Frontal cortex (tissue), 3 donors: ENCODE measurements at regions not wholly inside any gene's neighbourhood (a gene's known extent, or its start where the extent isn't known, plus 50 kb on each side); places are given as distances from the start of the nearest gene placed in this dataset.

Source experiments
- DNase-seq, 2 donors: peaks; one replicate each; pipeline ENCODE4 v3.0.0; 2012; ENCODE audit warnings: low spot score in 2 of 2
- FAIRE-seq: peaks from 2 replicates; lab custom pipeline; 2012; peaks lifted over from hg19 to GRCh38; lab: Jason Lieb, UNC
- donor health status: control.
- donor health status: control.
- donor health status: control.

GRCh38 chr18:40878371-40878770, 1076.7 kb upstream of the PIK3C3 start:
- FAIRE-seq, result no peak
- no peak for DNase-seq

GRCh38 chr18:40877096-40877495, 1077.9 kb upstream of the PIK3C3 start:
- FAIRE-seq (no peak), DNase-seq (no peak)

GRCh38 chr18:40875101-40875615, 1079.9 kb upstream of the PIK3C3 start:
- no peak for FAIRE-seq
- no peak for DNase-seq

- FAIRE-seq, result no peak
These were observed 1080.8 kb upstream of the PIK3C3 start for GRCh38 chr18:40874233-40874632.

GRCh38 chr18:40868110-40868858, 1086.8 kb upstream of the PIK3C3 start:
- FAIRE-seq, result no peak
- no peak for DNase-seq

More at GRCh38 chr18:40874233-40874632, 1080.8 kb upstream of the PIK3C3 start:
- no peak for DNase-seq

GRCh38 chr18:40867459-40867858, 1087.6 kb upstream of the PIK3C3 start:
- DNase-seq, result no peak

GRCh38 chr18:40866968-40867367, 1088.1 kb upstream of the PIK3C3 start:
- DNase-seq (no peak), FAIRE-seq (no peak)

More at GRCh38 chr18:40867459-40867858, 1087.6 kb upstream of the PIK3C3 start:
- no peak for FAIRE-seq

GRCh38 chr18:40866013-40866645, 1088.9 kb upstream of the PIK3C3 start:
- no peak for DNase-seq

GRCh38 chr18:40864846-40865245, 1090.2 kb upstream of the PIK3C3 start:
- DNase-seq (no peak), FAIRE-seq (no peak)

More at GRCh38 chr18:40866013-40866645, 1088.9 kb upstream of the PIK3C3 start:
- no peak for FAIRE-seq

- DNase-seq (no peak), FAIRE-seq (no peak)
These were observed 1091.2 kb upstream of the PIK3C3 start for GRCh38 chr18:40863801-40864200.

GRCh38 chr18:40860189-40860588, 1094.8 kb upstream of the PIK3C3 start:
- DNase-seq, result no peak
- no peak for FAIRE-seq

GRCh38 chr18:40855661-40856060, 1099.4 kb upstream of the PIK3C3 start:
- DNase-seq, result no peak
- FAIRE-seq, result no peak

- DNase-seq (no peak), FAIRE-seq (no peak)
These were observed 1102.6 kb upstream of the PIK3C3 start for GRCh38 chr18:40852406-40852805.

GRCh38 chr18:40851014-40851429, 1104.0 kb upstream of the PIK3C3 start:
- DNase-seq (no peak), FAIRE-seq (no peak)

- no peak for DNase-seq
- no peak for FAIRE-seq
These were observed 1105.1 kb upstream of the PIK3C3 start for GRCh38 chr18:40849886-40850285.

- DNase-seq (no peak), FAIRE-seq (no peak)
These were observed 1113.6 kb upstream of the PIK3C3 start for GRCh38 chr18:40841467-40841866.

GRCh38 chr18:40841063-40841462, 1114.0 kb upstream of the PIK3C3 start:
- FAIRE-seq (no peak), DNase-seq (no peak)

- FAIRE-seq (no peak), DNase-seq (no peak)
These were observed 1122.7 kb upstream of the PIK3C3 start for GRCh38 chr18:40832362-40832761.

- no peak for DNase-seq
- no peak for FAIRE-seq
These were observed 1130.7 kb upstream of the PIK3C3 start for GRCh38 chr18:40824291-40824690.

GRCh38 chr18:40821596-40822243, 1133.3 kb upstream of the PIK3C3 start:
- FAIRE-seq (no peak), DNase-seq (no peak)
